NCI-H2081 (cell line): ENCODE measurements at regions not wholly inside any gene's neighbourhood (a gene's known extent, or its start where the extent isn't known, plus 50 kb on each side); places are given as distances from the start of the nearest gene placed in this dataset.

Experiments used
- DNase-seq, 2 experiments: peaks; one replicate each; lab custom pipeline; 2025; lab: John Stamatoyannopoulos, UW

DNA sequence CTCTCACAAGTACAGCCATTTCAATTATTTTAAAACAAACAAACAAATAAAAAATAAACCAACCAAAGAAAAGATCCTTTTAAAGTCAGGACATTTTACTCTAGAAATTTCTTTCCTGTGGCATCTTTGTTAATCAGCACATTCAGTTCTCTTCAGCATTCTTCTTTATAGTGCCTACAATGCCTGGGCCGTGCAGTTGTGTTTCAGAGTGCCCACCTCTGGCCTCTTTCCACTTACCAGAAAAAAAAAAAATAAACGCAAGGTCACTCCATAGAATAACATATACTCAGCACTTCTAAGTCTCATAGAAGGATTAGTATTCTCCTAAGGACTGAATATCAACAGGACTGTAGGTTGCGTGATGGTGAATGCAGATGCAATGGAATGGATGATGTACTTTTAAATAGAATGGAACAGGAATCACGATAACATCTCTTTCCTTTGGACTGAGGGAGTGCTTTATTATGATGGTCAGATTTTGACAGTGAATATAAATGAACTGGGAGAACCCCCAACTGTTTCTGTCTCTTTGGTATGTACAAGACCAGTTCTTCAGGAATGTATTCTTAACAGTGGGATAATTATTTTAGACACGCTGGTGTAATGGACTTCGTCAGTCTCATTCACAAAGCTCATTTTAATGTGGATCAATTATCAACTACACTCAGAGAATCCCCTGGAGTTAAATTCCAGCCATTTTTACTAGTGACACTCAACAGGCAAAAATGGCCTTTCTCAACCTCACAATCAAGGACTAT is 125.0 kb upstream of the NBEA start:
- DNase-seq: no peak

DNA sequence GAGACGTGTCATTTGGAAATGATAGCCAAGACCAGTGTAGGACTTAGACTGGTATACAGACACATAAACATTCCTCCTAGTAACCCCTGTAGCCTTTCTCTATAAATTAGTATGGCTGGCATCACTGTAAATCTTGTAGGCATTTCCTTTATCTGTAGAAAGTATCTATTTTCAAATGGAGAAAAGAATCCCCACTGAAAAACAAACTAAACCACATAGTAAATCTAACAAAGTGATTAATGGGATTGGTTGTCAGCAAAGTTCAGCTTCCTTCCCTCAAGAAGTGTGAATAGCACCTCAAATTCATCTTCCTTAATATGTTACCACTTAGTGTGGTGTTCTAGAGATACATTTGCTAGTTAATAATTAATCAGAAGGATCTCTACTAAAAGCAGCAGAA is 119.4 kb upstream of the NBEA start:
- no peak for DNase-seq

GRCh38 chr13:34826432-34826831 is 115.6 kb upstream of the NBEA start:
- no peak for DNase-seq

DNA sequence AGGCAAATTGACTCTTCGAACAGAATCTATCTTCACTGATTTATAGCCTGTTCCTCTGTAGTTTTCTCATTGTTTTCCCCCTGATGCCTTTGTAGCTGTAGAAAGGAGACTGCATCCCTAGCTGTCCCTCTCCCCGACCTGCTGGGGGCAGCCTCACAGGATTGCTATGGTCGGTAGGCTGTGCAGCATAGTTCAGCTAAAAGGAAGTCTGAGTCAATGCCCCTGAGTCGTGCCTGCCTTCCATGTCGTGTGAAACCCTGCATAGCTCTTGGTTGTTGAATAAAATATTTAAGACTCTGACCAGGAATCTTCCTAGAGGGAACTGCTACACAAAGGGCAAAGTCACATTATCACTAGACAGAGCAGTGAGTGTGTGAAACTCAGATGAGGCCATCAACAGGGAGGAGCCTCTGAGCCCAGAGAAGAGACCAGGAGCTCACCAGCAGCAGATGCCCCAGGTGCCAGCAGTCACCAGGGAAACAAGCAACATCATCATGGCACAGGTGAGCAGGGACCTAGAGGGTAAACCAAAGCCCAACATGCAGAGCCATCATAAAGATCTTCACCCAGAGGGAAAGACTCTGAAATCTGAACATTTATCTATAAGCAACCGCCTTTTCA is 108.4 kb upstream of the NBEA start:
- DNase-seq: no peak

GRCh38 chr13:34842466-34842865 is 99.6 kb upstream of the NBEA start:
- no peak for DNase-seq

GRCh38 chr13:34847766-34848165 is 94.3 kb upstream of the NBEA start:
- DNase-seq: no peak

DNA sequence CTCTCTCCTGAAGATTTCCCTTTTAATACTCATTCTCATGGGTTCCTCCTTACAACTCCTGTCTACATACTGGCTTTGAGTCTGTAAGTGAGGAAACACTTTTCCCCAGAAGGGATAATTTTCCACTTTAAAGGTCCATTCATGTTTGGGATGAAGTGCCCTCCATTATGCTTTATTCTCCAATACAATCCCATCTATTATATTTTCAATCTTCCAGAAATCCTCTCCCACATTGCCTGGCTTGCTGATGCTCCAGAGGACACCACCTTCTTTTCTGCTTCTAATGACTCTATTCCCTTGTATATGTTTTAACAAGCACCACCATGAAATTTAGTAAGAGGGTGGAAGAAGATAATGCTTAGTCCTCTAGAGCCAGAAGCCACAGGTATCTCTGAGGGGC is 92.7 kb upstream of the NBEA start:
- no peak for DNase-seq

DNA sequence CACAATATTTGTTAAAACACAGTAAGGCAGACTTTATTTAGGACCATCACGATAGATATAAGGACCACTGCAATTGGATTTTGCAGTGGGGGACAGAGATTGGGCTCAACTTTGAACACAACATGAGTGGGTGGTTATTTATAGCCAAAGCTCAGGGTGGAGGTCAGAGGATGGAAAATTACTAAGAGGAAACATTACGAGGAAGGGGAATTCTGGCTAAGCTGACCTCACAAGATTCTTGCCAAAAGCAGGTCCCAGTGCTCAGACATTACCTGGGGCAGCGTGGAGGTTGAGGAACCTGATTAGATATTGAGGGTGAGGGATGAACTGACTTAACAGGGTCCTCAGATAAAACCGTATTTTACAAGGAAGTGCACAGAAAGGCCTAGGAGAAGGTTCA is 88.9 kb upstream of the NBEA start:
- DNase-seq: no peak

DNA sequence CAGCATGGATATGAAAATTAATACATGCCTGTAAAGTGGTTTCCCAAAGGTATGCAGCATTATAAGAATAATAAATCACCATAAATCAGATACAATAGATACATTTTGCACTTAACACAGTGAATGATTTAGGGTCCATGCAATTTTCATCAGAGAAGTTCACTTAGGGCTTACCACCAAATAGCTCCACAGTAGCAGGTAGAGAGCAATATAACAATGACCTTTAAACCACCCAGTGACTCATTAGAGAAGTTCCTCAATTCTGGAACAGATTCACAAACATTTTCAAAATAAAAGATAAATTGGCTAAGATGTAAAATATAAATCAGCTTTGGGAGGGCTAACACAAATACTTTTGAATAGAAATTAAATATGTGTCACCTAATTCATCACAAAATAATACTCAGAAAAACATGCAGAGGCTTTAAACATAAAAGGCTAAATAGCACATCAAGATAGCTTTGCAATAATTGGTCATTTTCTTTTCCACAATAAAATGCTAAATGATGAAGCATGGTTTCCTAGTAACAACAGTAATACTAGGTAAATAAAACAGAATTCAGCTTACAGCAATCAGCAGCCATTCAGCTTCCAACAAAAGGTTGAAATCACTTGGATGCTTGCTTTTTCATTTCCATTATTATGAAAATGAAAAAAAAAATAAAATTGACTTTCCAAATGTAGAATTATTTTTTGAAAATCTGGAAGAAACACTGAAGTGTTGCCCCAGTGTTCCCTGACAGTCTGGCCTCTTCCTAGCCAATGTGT is 84.3 kb upstream of the NBEA start:
- DNase-seq: peak; percentile 31 to 42

- DNase-seq: no peak
These were observed 79.8 kb upstream of the NBEA start for GRCh38 chr13:34862311-34862710.

DNA sequence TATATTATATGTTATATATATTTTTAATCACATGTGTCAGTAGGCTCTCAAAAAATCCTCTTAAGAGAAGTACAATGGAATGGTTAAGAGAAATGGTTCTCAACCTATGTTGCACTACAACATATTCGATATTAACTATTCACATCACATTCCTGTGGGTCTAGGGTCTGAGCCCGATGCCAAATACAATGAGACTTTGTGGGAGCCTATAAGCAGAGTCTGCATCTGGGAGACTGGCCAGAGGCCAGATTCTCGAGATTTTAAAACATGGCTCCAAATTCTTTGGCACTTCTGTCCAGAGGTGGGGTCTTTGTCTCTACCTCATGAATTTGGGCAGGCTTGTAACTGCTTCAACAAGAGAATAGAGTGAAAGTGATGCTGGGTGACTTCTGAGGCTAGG is 79.4 kb upstream of the NBEA start:
- no peak for DNase-seq

DNA sequence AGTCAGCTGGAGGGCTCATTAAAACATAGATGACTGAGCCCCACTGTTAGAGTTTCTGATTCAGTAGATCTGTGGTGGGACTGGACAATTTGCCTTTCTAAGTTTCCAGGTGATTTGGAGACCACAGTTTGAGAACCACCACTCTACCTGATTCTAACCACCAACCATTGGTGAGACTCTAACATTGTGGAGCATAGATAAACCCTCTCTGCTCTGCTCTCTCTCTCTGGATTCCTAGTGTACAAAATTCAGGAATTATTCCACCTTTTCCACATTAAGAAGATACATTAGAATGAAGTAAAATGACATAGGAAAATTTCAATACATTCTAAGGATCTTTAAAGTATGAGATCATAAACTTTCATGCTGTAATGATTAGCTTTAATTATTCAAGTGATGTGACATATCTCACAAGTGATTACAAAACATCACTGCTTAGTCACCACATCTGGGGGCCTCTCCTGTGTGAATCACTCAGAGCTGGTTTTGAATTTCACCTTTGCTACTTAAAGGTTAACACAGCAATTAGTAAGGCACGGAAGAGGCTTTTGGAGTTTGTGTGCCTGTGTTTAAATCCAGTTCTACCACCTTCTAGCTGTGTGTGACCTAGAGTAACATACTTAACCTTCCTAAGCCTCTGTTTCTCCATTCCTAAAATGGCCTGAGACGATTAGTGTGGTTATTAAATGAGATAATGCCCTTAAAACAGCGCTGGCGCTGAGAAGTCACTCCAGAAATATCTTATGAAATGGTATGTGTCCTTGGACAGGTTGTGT is 78.5 kb upstream of the NBEA start:
- no peak for DNase-seq

DNA sequence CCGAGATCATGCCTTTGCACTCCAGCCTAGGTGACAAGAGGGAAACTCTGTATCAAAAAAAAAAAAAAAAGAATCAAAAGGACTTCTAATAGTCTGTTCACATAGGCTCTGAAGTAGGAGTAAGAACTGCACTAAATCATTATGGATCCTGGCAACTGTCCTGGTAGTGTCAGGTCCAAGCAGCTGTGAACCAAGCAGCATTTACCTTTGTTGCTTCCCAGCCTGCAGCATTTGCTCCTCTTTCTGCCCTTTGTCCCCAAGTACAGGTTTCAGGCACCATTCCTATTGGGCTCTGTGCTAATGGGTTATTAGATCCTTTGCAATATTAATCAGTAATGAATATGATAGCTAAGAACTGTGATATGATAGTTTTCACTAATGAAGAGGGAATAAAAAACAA is 77.4 kb upstream of the NBEA start:
- DNase-seq: no peak

- no peak for DNase-seq
These were observed 74.5 kb upstream of the NBEA start for GRCh38 chr13:34867590-34867989.

DNA sequence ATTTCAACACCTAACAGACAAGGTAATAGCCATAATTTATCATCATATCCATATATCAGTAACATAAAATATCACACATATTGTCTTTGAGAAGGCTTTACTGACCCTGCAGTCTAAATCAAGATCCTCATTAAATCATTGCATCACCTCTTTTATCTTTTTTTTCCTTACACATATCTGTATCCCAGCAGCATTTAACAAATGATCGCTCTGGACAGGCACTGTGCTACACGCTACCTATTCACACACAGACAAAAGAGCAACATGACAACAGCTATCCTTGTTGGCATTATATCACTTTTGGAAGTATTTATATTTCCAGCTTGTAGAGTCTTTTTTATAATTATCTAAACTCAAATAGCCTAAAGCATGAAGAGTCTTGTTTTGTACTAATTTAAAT is 73.3 kb upstream of the NBEA start:
- no peak for DNase-seq

GRCh38 chr13:34869696-34870095 is 72.4 kb upstream of the NBEA start:
- DNase-seq: peak in 1 of 2 experiments; percentile 45

DNA sequence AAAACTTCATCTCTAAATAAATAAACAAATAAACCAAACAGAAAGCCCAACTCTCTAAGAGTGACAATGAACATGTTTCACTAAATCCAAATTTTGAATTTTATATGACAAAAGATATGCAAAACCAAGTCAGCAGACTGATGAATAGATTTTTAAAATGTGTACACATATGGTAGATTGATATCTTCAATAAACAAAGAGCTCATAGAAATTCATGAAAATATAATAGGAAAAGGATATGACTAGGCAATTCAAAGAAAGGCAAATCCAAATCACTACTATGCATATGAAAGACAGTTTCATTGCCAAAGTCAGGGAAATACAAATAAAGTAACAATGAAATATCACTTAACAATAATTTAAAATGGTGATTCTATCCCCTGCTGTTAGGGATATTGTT is 63.7 kb upstream of the NBEA start:
- no peak for DNase-seq

DNA sequence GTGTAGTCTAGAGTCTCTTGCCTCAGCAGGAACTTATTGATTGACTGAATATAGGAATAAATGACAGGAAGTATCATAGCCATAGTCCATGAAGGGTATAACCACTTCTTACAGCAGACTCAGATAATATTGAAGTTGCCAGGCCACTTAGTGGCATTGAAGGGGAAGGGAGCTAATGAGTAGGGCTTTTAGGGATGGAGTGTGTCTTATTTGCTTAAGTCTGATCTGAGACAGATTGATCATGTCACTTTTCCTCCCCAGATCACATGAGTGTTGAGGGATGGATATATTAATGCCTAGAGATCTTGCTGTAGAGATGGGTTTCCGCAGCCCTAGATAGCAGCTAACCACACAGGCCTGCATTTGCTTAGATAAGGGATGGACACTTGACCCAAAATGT is 62.2 kb upstream of the NBEA start:
- DNase-seq: no peak

DNA sequence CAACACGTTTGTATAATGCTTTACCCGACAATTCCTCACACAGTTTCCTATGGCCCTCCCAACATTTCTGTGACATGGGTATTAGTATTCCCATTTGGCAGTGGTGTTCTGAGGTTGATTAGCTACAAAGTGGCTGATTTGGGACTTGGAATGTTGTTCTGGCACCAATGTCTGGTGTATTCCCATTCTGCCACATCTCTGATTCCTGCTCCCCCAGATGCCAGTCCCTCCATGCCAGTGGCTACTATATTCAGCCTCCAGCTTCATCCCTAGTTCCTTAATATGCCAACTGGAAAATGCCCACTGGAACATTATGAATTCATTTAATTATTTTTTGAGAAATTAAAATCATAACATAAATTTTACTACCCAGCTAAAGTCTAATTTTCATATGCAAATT is 60.6 kb upstream of the NBEA start:
- DNase-seq: no peak

GRCh38 chr13:34883396-34883795 is 58.7 kb upstream of the NBEA start:
- DNase-seq: no peak

DNA sequence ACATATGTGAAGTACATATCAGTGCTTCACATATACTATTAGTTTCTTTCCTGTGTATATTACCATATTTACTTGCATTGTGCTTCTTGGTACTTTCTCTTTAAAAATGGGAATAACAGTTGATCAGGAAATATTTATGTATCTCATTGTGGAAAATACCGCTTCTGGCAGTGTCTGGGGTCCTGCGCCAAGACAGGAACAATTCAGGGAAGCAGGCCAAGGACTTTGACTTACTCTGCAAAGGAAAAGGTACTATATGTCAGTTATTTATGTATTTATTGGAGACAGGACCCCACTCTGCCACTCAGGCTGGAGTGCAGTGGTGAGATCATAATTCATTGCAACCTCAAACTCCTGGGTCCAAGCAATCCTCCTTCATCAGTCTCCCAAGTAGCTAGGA is 57.7 kb upstream of the NBEA start:
- no peak for DNase-seq

GRCh38 chr13:34886121-34886875 is 55.8 kb upstream of the NBEA start:
- no peak for DNase-seq
